ENCODE measurements at regions not wholly inside any gene's neighbourhood (a gene's known extent, or its start where the extent isn't known, plus 50 kb on each side); places are given as distances from the start of the nearest gene placed in this dataset.

DNA sequence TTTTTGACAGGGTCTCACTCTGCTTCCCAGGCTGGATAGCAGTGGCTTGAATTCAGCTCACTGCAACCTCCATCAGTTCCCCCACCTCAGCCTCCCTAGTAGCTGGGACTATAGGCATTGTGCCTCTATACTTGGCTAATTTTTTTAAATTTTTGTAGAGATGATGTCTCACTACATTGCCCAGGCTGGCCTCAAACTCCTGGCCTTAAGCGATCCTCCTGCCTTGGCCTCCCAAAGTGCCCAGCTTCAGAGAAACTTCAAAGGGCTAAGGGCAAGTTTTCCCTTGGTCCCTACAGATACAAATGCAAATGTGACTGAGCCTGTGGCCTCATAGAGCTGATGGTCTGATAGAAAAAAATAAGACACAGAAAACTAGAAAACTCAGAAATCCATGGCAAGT lies 52.9 kb upstream of the PRRC2C start:
- POLR2A ChIA-PET (ENCODE audit: unreplicated experiment) = no interaction called here
- Histone ChIP-seq H2BK20ac (ENCODE audit: low read depth, low read length) (no peak overlapping the region), H2AK9ac (replicated peaks; ENCODE audit: low read depth, low read length, poor library complexity) (no peak overlapping the region), H4K5ac (ENCODE audit: low read depth, low read length) (no peak overlapping the region), H3K36me3 (ENCODE audit: control insufficient read depth, insufficient read depth, low read length) (no peaks in the 10 kb centered on the region), H2BK120ac (ENCODE audit: low read depth, low read length) (no peak overlapping the region), H2AK5ac (ENCODE audit: low read depth, low read length) (no peak overlapping the region), H3K56ac (ENCODE audit: extremely low read depth, insufficient read depth, low read length) (no peak overlapping the region), H3K27ac (ENCODE audit: insufficient read depth, low read length) (no peak overlapping the region), H2BK15ac (ENCODE audit: low read depth, low read length) (no peak overlapping the region), H4K8ac (ENCODE audit: low read depth in 2 of 2, low read length in 2 of 2) (no peak overlapping the region), H3K79me1 (ENCODE audit: low read depth in 1 of 2, low read length in 2 of 2) (no peaks in the 10 kb centered on the region), H3K9me1 (ENCODE audit: insufficient read depth, low read length) (0 out of 2 replicates have a peak, but pooled peaks cover 1% of the 10 kb centered on the region), H3K9me3 (ENCODE audit: control insufficient read depth, insufficient read depth, low read length) (peaks cover 5% of the 10 kb centered on the region), H3K23ac (ENCODE audit: low read depth, low read length) (no peak overlapping the region), H3K18ac (ENCODE audit: low read depth, low read length) (no peak overlapping the region), H3K4me1 (ENCODE audit: control insufficient read depth, insufficient read depth, low read length) (no peaks in the 10 kb centered on the region; the same call in 1 of the 2 replicates), H3K4me2 (ENCODE audit: low read depth, low read length) (no peak overlapping the region), H2BK5ac (ENCODE audit: low read depth, low read length, poor library complexity, severe bottlenecking) (no peak overlapping the region), H2AFZ (replicated peaks; ENCODE audit: low read length, poor library complexity) (no peak overlapping the region), H4K91ac (ENCODE audit: insufficient read depth, low read depth, low read length) (no peak overlapping the region), H3K4ac (ENCODE audit: low read depth, low read length) (no peak overlapping the region), H4K20me1 (ENCODE audit: insufficient read depth, low read length) (no peaks in the 10 kb centered on the region), H3K27me3 (ENCODE audit: control insufficient read depth, insufficient read depth, low read length) (no peaks in the 10 kb centered on the region), H3K14ac (replicated peaks; ENCODE audit: low read depth, low read length) (no peak overlapping the region), H3K9ac (ENCODE audit: low read depth, low read length) (no peak overlapping the region), H3K4me3 (ENCODE audit: insufficient read depth, low read depth, low read length) (no peak overlapping the region)
- BruUV-seq (replicated peaks) = no TSS peak
- no CpG with 5 or more reads among the region's 1 CpG for WGBS, 2 experiments (ENCODE audit: extremely low coverage in 2 of 2, insufficient read length in 1 of 2)
- no peak for DNase-seq
- dilution Hi-C loops (cut with HindIII; ENCODE audit: low sequenced_read_pairs, unreplicated experiment) (no loop called here), intact Hi-C loops (cut with micrococcal nuclease) (no loop called here), in situ Hi-C loops (cut with MboI; ENCODE audit: low sequenced_read_pairs) (no loop called here)
- CTCF ChIA-PET = no interaction called here
- no peak for ATAC-seq (ENCODE audit: low read depth)
- no peak for TF ChIP-seq POLR2A (IDR thresholded peaks at IDR 0.05; ENCODE audit: low read depth, low read length)
- TF ChIP-seq FOS (IDR thresholded peaks at IDR 0.05; ENCODE audit: low read depth, low read length) = no peak
- no peak for TF ChIP-seq MAFK (IDR thresholded peaks at IDR 0.05; ENCODE audit: low read depth, low read length)
- TF ChIP-seq RAD21 (IDR thresholded peaks at IDR 0.05; ENCODE audit: low read length) = no peak
- TF ChIP-seq NFE2L2 (IDR thresholded peaks at IDR 0.05; ENCODE audit: low read depth, low read length) = no peak
- TF ChIP-seq CEBPB (IDR thresholded peaks at IDR 0.05; ENCODE audit: low read depth, low read length) = no peak
- TF ChIP-seq CTCF (conservative IDR thresholded peaks at IDR 0.05; ENCODE audit: low read depth, low read length) = no peak
- no peak for TF ChIP-seq USF2 (IDR thresholded peaks at IDR 0.05; ENCODE audit: low read depth, low read length)
- TF ChIP-seq RFX5 (IDR thresholded peaks at IDR 0.05; ENCODE audit: low read depth, low read length) = no peak
- no peak for TF ChIP-seq CHD1 (IDR thresholded peaks at IDR 0.05; ENCODE audit: low read depth, low read length)
- no peak for TF ChIP-seq SMC3 (IDR thresholded peaks at IDR 0.05; ENCODE audit: low read depth, low read length)
- TF ChIP-seq RCOR1 (IDR thresholded peaks at IDR 0.05; ENCODE audit: insufficient replicate concordance, low read length) = no peak
- TF ChIP-seq BHLHE40 (IDR thresholded peaks at IDR 0.05; ENCODE audit: low read depth, low read length) = no peak
- TF ChIP-seq MXI1 (IDR thresholded peaks at IDR 0.05; ENCODE audit: borderline replicate concordance, low read depth, low read length) = no peak
- TF ChIP-seq, protein P1, sequence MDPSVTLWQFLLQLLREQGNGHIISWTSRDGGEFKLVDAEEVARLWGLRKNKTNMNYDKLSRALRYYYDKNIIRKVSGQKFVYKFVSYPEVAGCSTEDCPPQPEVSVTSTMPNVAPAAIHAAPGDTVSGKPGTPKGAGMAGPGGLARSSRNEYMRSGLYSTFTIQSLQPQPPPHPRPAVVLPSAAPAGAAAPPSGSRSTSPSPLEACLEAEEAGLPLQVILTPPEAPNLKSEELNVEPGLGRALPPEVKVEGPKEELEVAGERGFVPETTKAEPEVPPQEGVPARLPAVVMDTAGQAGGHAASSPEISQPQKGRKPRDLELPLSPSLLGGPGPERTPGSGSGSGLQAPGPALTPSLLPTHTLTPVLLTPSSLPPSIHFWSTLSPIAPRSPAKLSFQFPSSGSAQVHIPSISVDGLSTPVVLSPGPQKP (IDR thresholded peaks at IDR 0.05; ENCODE audit: borderline replicate concordance, low read depth, low read length) = no peak
- no peak for TF ChIP-seq MAZ (IDR thresholded peaks at IDR 0.05; ENCODE audit: borderline replicate concordance, low read depth, low read length)

Data from IMR-90 (cell line).